ENCODE measurements at regions not wholly inside any gene's neighbourhood (a gene's known extent, or its start where the extent isn't known, plus 50 kb on each side); places are given as distances from the start of the nearest gene placed in this dataset.
"Not testable (repeated sequence)": the region's sequence is repeated elsewhere in the genome, so short reads cannot be mapped to it uniquely, and the experiment has no call there.

DNA sequence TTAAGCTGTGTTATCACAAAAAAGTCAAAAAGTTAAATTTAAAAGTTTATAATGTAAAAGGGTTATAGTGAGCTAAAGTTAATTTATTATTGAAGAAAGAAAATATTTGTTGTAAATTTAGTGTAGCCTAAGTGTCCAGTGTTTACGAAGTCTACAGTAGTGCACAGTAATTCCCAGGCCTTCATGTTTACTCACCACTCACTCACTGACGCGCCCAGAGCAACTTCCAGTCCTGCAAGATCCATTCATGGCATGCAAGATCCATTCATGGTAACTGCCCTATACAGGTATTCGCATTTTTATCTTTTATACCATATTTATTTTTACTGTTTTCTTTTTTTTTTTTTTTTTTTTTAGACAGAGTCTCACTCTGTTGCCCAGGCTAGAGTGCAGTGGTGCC, 69.5 kb downstream of the TPRA1 start:
- no peak for ATAC-seq (replicated peaks; ENCODE audit: extremely low read depth, poor library complexity, severe bottlenecking)
- DNase-seq (ENCODE audit: low spot score in 2 of 2) = no peak
- H3K36me3 Mint-ChIP-seq (ENCODE audit: insufficient read depth) = no peaks in the 10 kb centered on the region
- H3K9me3 Mint-ChIP-seq = peaks cover 4% of the 10 kb centered on the region
- peaks cover 47% of the 10 kb centered on the region for H3K27me3 Mint-ChIP-seq
- no peak overlapping the region for H3K4me3 Mint-ChIP-seq
- no peak overlapping the region for H3K27ac Mint-ChIP-seq (ENCODE audit: low read depth)
- no peaks in the 10 kb centered on the region for H3K4me1 Mint-ChIP-seq

DNA sequence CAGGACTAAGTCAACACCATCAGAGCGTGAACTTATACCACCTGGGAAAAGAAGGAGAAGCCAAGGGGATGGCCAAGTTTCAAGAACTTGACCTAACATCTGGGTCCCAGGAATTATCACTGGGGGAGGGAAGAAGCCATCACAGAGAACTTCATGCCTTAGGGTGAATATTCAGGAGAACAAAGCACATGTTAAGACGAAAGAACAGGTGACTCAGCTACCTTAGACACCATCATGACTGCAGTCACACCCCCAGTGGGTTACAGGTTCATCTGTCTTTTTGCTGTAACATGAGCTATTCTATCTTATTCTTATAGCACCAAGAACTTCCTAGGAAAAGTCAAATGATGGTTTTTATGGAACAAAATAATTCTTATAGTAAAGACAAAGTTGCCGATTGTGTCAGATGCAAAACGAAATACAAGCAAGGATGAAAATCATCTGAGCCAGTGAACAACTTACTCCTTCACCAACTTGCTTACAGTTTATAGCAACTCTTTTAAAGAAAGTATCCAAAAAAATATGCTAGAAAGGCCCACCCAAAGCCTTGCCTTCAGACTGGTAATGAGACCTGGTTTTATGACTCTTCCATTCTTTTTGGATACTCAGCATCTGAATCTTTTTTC, 72.0 kb downstream of the TPRA1 start:
- Mint-ChIP-seq H3K9me3 (peaks cover 4% of the 10 kb centered on the region), H3K4me3 (no peak overlapping the region), H3K36me3 (ENCODE audit: insufficient read depth) (no peaks in the 10 kb centered on the region), H3K27me3 (peaks cover 45% of the 10 kb centered on the region), H3K4me1 (no peaks in the 10 kb centered on the region), H3K27ac (ENCODE audit: low read depth) (no peak overlapping the region)
- DNase-seq (ENCODE audit: low spot score in 2 of 2) = no peak
- ATAC-seq (replicated peaks; ENCODE audit: extremely low read depth, poor library complexity, severe bottlenecking) = no peak

DNA sequence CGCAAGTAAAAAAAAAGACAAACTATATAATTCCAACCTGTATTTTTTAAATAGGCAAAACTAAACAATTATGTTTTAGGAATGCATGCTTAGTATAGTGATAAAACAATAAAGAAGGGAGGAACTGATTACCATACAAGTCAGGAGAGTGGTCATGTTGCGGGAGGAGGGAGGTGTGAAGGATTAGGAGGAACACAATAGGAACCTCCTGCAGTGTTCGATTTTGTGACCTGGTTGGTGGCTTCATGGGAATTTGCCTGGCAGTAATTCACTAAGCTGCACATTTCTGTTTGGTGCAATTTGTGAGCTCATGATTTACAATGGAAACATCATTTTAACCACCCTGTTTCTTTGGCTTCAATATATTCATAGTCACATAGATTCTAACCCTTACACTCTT, 78.3 kb downstream of the TPRA1 start:
- H3K9me3 Mint-ChIP-seq = no peaks in the 10 kb centered on the region
- H3K27ac Mint-ChIP-seq (ENCODE audit: low read depth) = no peak overlapping the region
- ATAC-seq (replicated peaks; ENCODE audit: extremely low read depth, poor library complexity, severe bottlenecking) (no peak), DNase-seq (ENCODE audit: low spot score in 2 of 2) (no peak)
- H3K27me3 Mint-ChIP-seq = peaks cover 57% of the 10 kb centered on the region
- H3K36me3 Mint-ChIP-seq (ENCODE audit: insufficient read depth) = no peaks in the 10 kb centered on the region
- H3K4me1 Mint-ChIP-seq = no peaks in the 10 kb centered on the region
- no peak overlapping the region for H3K4me3 Mint-ChIP-seq

DNA sequence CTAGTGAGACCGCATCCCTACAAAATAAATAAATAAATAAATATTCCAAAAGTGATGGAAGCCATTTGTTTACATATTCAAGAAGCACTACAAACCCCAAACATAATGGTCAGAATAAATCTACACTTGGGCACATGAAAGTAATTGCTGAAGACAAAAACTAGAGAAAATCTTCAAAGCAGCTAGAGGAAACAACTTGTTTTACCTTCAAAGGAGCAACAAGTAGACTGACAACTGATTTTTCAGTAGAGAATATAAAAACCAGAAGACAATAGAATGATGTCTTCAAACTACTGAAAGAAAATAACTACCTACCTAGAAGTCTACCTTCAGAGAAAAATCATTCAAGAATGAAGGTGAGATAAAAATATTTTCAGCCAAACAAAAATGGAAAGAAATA, 89.4 kb downstream of the TPRA1 start:
- Mint-ChIP-seq H3K36me3 (ENCODE audit: insufficient read depth) (no peaks in the 10 kb centered on the region), H3K27me3 (peaks cover 75% of the 10 kb centered on the region), H3K4me3 (no peak overlapping the region)

DNA sequence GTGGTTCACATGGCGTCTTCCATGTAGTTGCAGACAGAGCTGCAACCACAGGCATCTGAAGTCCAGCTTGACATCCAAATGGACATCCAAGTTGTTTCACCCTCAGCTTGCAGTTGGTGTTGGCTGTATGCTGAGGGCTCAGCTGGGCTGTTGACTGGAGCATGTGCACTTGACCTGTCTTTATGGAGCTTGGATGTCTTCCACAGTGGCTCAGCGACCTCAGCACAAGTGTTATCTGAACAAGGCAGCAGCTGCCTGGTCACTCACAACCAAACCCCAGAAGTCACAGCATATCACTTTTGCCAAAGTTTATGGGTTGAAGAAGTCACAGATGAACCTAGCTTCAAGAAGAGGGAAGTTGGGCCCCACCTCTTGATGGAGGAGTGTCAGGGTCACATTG, 92.9 kb downstream of the TPRA1 start:
- H3K4me3 Mint-ChIP-seq = no peak overlapping the region
- no peaks in the 10 kb centered on the region for H3K36me3 Mint-ChIP-seq (ENCODE audit: insufficient read depth)
- no peak for ATAC-seq (replicated peaks; ENCODE audit: extremely low read depth, poor library complexity, severe bottlenecking)
- H3K27ac Mint-ChIP-seq (ENCODE audit: low read depth) = no peak overlapping the region
- peaks cover 68% of the 10 kb centered on the region for H3K27me3 Mint-ChIP-seq
- no peak for DNase-seq (ENCODE audit: low spot score in 2 of 2)
- no peaks in the 10 kb centered on the region for H3K4me1 Mint-ChIP-seq
- H3K9me3 Mint-ChIP-seq = peaks cover 10% of the 10 kb centered on the region

More for the DNA sequence above, 89.4 kb downstream of the TPRA1 start:
- H3K9me3 Mint-ChIP-seq = peaks cover 13% of the 10 kb centered on the region
- no peaks in the 10 kb centered on the region for H3K4me1 Mint-ChIP-seq
- DNase-seq (ENCODE audit: low spot score in 2 of 2) = no peak
- no peak for ATAC-seq (replicated peaks; ENCODE audit: extremely low read depth, poor library complexity, severe bottlenecking)
- no peak overlapping the region for H3K27ac Mint-ChIP-seq (ENCODE audit: low read depth)

DNA sequence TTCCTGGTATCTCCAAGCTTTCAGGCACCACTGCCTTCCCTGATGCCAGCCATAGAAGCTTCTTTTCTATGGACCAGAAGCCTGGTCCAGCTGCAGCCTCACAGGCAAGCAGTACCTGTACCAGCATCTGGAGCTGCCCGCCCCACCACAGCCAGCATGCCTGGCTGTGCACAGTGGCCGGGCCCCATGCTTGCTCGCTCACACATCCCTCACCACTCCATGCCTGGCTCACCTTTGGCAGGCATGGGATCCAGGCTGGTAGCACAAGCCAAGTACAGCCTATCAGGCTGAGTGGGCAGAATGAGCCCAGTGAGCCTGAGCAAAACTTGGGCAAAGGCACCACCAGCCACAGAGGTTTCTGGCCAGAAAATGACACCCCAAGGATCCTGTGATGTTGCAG, 93.4 kb downstream of the TPRA1 start:
- Mint-ChIP-seq H3K27ac (ENCODE audit: low read depth) (no peak overlapping the region), H3K27me3 (peaks cover 68% of the 10 kb centered on the region), H3K36me3 (ENCODE audit: insufficient read depth) (no peaks in the 10 kb centered on the region), H3K9me3 (peaks cover 6% of the 10 kb centered on the region), H3K4me3 (no peak overlapping the region), H3K4me1 (no peaks in the 10 kb centered on the region)
- DNase-seq (ENCODE audit: low spot score in 2 of 2) = no peak
- ATAC-seq (replicated peaks; ENCODE audit: extremely low read depth, poor library complexity, severe bottlenecking) = no peak

DNA sequence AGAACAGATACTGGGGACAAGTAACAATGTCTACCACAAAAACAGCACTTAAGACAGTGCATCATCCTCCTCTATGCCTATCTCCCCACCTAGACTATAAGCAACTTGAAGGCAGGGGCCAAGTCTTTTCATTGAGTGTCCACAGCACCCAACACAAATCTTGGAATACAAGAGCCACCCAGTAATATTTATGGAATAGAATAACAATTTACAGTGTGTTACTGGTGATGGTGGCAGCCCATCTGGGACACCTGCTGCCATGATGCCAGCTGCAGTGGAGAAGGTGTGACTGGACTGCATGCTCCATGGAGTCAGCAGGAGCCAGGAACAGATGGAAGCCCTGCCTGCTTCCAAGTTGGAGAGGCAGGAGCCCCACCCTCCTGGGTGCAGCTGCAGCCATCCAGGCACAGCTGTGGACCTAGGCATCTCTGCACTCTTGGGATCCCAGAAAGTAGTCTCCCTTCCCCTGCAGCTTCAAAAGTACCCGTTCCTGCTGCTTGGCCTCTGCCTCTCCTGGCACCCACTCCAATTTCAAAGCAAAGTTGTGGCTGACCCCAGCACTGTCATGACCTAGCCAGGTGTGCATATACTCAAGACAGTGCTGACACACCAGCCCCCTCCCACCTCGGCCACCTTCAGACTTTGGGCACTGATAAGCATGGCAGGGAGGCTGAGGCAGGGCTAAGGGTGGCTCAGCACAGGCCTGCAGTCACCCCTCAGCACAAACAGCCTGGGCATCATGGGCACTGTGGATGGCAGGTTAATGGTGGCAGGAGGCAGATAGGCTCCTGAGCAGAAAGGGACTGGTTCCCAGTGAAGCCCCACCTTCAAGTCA, 94.5 kb downstream of the TPRA1 start:
- Mint-ChIP-seq H3K9me3 (peaks cover 6% of the 10 kb centered on the region), H3K27me3 (peaks cover 67% of the 10 kb centered on the region), H3K4me1 (no peaks in the 10 kb centered on the region), H3K4me3 (no peak overlapping the region), H3K36me3 (ENCODE audit: insufficient read depth) (no peaks in the 10 kb centered on the region), H3K27ac (ENCODE audit: low read depth) (no peak overlapping the region)
- DNase-seq (ENCODE audit: low spot score in 2 of 2) (no peak), ATAC-seq (replicated peaks; ENCODE audit: extremely low read depth, poor library complexity, severe bottlenecking) (no peak)

DNA sequence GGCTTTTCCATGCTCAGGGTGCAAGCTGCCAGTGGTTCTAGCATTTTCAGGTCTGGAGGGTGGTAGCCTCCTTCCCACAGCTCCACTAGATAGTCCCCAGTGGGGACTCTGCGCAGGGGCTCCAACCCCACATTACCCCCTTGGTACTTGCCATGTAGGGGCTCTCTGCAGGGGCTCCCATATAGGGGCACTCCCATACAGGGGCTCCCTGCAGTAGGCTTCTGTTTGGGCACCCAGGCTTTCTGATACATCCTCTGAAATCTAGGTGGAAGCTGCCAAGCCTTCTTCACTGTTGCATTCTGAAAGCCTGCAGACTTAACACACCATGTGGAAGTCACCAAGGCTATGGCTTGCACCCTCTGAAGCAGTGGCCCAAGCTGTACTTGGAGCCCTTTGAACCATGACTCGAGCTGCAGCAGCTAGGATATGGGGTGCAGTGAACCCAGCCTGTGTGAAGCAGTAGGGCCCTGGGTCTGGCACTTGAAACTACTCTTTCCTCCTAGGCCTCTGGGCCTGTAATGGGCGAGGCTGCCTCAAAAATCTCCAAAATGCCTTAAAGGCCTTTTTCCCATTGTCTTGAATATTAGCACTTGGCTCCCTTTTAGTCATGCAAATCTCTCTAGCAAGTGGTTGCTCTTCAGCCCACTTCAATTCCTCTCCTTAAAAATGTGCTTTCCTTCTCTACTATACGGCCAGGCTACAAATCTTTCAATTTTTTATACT, 96.4 kb downstream of the TPRA1 start:
- Mint-ChIP-seq H3K27ac (ENCODE audit: low read depth) (no peak overlapping the region), H3K4me3 (no peak overlapping the region), H3K36me3 (ENCODE audit: insufficient read depth) (no peaks in the 10 kb centered on the region), H3K9me3 (no peaks in the 10 kb centered on the region), H3K4me1 (no peaks in the 10 kb centered on the region), H3K27me3 (peaks cover 60% of the 10 kb centered on the region)
- ATAC-seq (replicated peaks; ENCODE audit: extremely low read depth, poor library complexity, severe bottlenecking) (no peak), DNase-seq (ENCODE audit: low spot score in 2 of 2) (no peak)

DNA sequence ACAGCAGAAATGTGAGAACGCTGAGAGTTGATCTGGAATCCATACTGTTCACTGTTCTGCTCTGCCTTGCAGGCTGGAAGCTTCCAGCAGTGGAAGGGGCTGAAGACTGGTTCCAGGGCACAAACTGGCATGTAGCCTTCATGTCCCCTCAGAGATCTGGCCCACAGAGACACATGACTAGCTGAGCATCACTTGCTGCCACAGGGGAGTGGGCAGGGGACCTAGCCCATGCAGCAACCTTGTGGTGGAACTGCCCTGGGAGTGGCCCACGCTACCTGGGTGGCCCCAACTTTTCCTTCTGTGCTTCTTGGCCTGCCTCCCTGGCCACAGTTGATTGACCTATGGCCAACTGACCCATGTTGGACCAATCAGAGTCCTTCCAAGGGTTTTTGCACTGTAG, 98.1 kb downstream of the TPRA1 start:
- ATAC-seq (replicated peaks; ENCODE audit: extremely low read depth, poor library complexity, severe bottlenecking) (no peak), DNase-seq (ENCODE audit: low spot score in 2 of 2) (no peak)
- H3K4me1 Mint-ChIP-seq = no peaks in the 10 kb centered on the region
- H3K36me3 Mint-ChIP-seq (ENCODE audit: insufficient read depth) = no peaks in the 10 kb centered on the region
- H3K27ac Mint-ChIP-seq (ENCODE audit: low read depth) = no peak overlapping the region
- no peaks in the 10 kb centered on the region for H3K9me3 Mint-ChIP-seq
- H3K4me3 Mint-ChIP-seq = no peak overlapping the region
- peaks cover 60% of the 10 kb centered on the region for H3K27me3 Mint-ChIP-seq

DNA sequence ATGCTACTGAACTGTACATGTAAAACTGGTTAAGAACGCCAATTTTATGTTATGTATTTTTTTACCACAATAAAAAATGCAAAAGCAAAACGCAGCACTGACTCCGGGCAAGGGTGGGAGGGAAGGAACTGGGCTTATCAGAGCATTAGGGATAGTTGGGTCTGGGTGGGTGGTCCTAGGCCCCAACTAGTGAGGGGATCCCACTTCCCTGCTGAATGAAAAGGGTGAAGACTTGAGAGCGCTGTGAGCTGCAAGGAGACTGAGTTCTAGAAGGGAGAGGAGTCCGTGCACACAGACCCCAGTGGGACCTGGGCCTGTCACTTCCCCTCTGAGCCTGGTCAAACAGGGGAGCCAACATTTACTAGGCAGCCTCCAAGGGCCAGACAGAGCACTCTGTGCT, 98.6 kb downstream of the TPRA1 start:
- Mint-ChIP-seq H3K4me3 (no peak overlapping the region), H3K9me3 (no peaks in the 10 kb centered on the region), H3K27me3 (peaks cover 58% of the 10 kb centered on the region), H3K36me3 (ENCODE audit: insufficient read depth) (no peaks in the 10 kb centered on the region), H3K27ac (ENCODE audit: low read depth) (no peak overlapping the region), H3K4me1 (no peaks in the 10 kb centered on the region)
- no peak for ATAC-seq (replicated peaks; ENCODE audit: extremely low read depth, poor library complexity, severe bottlenecking)
- no peak for DNase-seq (ENCODE audit: low spot score in 2 of 2)

DNA sequence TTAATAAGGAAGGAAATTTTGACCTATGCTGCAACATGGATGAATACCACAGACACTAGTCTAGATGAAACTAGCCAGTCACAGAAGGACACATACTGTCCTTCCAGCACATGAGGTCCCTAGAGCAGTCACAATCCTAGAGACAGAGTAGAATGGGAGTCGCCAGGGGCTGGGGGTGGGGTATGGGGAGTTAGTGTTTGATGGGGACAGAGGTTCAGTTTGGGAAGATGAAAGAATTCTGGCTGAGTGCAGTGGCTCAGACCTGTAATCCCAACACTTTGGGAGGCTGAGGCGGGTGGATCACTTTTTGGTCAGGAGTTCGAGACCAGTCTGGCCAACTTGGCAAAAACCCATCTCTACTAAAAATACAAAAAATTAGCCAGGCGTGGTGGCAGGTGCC, 99.2 kb downstream of the TPRA1 start:
- no peak overlapping the region for H3K4me3 Mint-ChIP-seq
- no peaks in the 10 kb centered on the region for H3K9me3 Mint-ChIP-seq
- no peaks in the 10 kb centered on the region for H3K36me3 Mint-ChIP-seq (ENCODE audit: insufficient read depth)
- H3K27ac Mint-ChIP-seq (ENCODE audit: low read depth) = no peak overlapping the region
- DNase-seq (ENCODE audit: low spot score in 2 of 2) = no peak
- no peak for ATAC-seq (replicated peaks; ENCODE audit: extremely low read depth, poor library complexity, severe bottlenecking)
- peaks cover 58% of the 10 kb centered on the region for H3K27me3 Mint-ChIP-seq
- H3K4me1 Mint-ChIP-seq = no peaks in the 10 kb centered on the region

DNA sequence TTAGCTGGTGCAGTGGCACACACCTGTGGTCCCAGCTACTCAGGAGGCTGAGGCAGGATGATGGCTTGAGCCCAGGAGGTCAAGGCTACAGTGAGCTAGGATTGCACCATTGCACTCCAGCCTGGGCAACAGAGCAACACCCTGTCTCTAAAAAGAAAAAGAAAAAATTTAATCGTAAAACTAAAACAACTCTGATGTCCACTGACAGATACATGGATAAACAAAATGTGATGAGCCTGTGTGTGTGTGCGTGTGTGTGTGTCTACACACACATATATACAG, 99.6 kb downstream of the TPRA1 start:
- not testable (repeated sequence) for H3K27ac Mint-ChIP-seq (ENCODE audit: low read depth)

More for the DNA sequence above, 99.6 kb downstream of the TPRA1 start:
- H3K4me1 Mint-ChIP-seq; H3K4me3 Mint-ChIP-seq; H3K9me3 Mint-ChIP-seq; H3K36me3 Mint-ChIP-seq (ENCODE audit: insufficient read depth); ATAC-seq (replicated peaks; ENCODE audit: extremely low read depth, poor library complexity, severe bottlenecking); DNase-seq (ENCODE audit: low spot score in 2 of 2): not testable (repeated sequence)
- H3K27me3 Mint-ChIP-seq = peaks cover 61% of the 10 kb centered on the region

Data from central memory CD8-positive, alpha-beta T cell (primary cell).